Fibroblast of the aortic adventitia (primary cell): ENCODE measurements at regions not wholly inside any gene's neighbourhood (a gene's known extent, or its start where the extent isn't known, plus 50 kb on each side); places are given as distances from the start of the nearest gene placed in this dataset.
"Not testable (repeated sequence)": the region's sequence is repeated elsewhere in the genome, so short reads cannot be mapped to it uniquely, and the experiment has no call there.

Experiments
- DNase-seq: peaks from one replicate; pipeline ENCODE4 v3.0.0-alpha.2; 2010; ENCODE audit warnings: low read depth
- H3K4me3 ChIP-seq: 2 replicates; pipeline ENCODE4 v1.5.1; 2011; ENCODE audit warnings: low read depth, mild to moderate bottlenecking, control low read depth, low read length, moderate library complexity
- CTCF ChIP-seq: IDR thresholded peaks from 2 replicates; pipeline ENCODE4 v1.5.1; 2011; ENCODE audit warnings: mild to moderate bottlenecking, low read length, control low read depth, inconsistent platforms; ENCODE audit not compliant: insufficient read depth

GRCh38 chr12:91877022-91877421, 268.6 kb downstream of the BTG1 start:
- no peak for DNase-seq
- TF ChIP-seq CTCF, result no peak
- H3K4me3 ChIP-seq, result no peak overlapping the region

- H3K4me3 ChIP-seq, DNase-seq: not testable (repeated sequence)
Observed at GRCh38 chr12:91875671-91876070, 270.0 kb downstream of the BTG1 start.

GRCh38 chr12:91874086-91874865, 271.4 kb downstream of the BTG1 start:
- TF ChIP-seq CTCF, result no peak
- DNase-seq, result no peak
- no peak overlapping the region for H3K4me3 ChIP-seq

- TF ChIP-seq CTCF, result no peak
- H3K4me3 ChIP-seq, result no peak overlapping the region
- DNase-seq, result no peak
Observed at GRCh38 chr12:91871751-91872150, 273.9 kb downstream of the BTG1 start.

- no peak for DNase-seq
- TF ChIP-seq CTCF, result no peak
- H3K4me3 ChIP-seq, result no peak overlapping the region
Observed at GRCh38 chr12:91870872-91871707, 274.6 kb downstream of the BTG1 start.

- DNase-seq, result no peak
- no peak overlapping the region for H3K4me3 ChIP-seq
- no peak for TF ChIP-seq CTCF
Observed at GRCh38 chr12:91868054-91868453, 277.6 kb downstream of the BTG1 start.

- no peak for DNase-seq
- no peak overlapping the region for H3K4me3 ChIP-seq
- TF ChIP-seq CTCF, result no peak
Observed at GRCh38 chr12:91866566-91866965, 279.1 kb downstream of the BTG1 start.
